ENCODE measurements at regions not wholly inside any gene's neighbourhood (a gene's known extent, or its start where the extent isn't known, plus 50 kb on each side); places are given as distances from the start of the nearest gene placed in this dataset.

GRCh38 chr2:128642821-128643220 lies 324.2 kb upstream of the HS6ST1 start:
- TF ChIP-seq POLR2A (IDR thresholded peaks at IDR 0.05; ENCODE audit: low read depth, low read length) (no peak), POLR2AphosphoS5 (IDR thresholded peaks at IDR 0.05; ENCODE audit: low read depth, low read length) (no peak), SPI1 (IDR thresholded peaks at IDR 0.05; ENCODE audit: low read depth, low read length) (no peak)
